ENCODE measurements at regions not wholly inside any gene's neighbourhood (a gene's known extent, or its start where the extent isn't known, plus 50 kb on each side); places are given as distances from the start of the nearest gene placed in this dataset.

DNA sequence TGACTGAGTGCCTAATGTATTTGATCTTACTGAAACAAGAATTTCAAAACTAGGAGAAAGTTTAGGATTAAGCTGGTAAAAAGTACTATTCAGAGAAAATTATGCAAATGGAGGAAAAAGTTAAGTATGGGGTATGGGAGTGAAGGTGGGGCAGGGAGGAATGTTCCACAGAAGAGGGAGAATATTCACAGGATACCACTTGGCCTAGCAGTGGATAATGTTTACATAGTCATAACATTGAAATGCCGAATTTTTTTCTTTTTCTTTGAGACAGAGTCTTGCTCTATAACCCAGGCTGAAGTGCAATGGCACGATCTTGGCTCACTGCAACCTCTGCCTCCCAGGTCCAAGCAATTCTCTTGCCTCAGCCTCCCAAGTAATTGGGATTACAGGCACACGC, 61.2 kb upstream of the LMNB1 start:
- no peak for DNase-seq (ENCODE audit: low read depth, low spot score)
- TF ChIP-seq, protein P1, sequence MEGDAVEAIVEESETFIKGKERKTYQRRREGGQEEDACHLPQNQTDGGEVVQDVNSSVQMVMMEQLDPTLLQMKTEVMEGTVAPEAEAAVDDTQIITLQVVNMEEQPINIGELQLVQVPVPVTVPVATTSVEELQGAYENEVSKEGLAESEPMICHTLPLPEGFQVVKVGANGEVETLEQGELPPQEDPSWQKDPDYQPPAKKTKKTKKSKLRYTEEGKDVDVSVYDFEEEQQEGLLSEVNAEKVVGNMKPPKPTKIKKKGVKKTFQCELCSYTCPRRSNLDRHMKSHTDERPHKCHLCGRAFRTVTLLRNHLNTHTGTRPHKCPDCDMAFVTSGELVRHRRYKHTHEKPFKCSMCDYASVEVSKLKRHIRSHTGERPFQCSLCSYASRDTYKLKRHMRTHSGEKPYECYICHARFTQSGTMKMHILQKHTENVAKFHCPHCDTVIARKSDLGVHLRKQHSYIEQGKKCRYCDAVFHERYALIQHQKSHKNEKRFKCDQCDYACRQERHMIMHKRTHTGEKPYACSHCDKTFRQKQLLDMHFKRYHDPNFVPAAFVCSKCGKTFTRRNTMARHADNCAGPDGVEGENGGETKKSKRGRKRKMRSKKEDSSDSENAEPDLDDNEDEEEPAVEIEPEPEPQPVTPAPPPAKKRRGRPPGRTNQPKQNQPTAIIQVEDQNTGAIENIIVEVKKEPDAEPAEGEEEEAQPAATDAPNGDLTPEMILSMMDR (IDR thresholded peaks at IDR 0.05; ENCODE audit: insufficient read depth, low read length, missing control alignments) = no peak
- ChIA-PET CTCF (no interaction called here), POLR2A (no interaction called here)
- no peak overlapping the region for H3K4me3 ChIP-seq (ENCODE audit: low read depth, low read length)

DNA sequence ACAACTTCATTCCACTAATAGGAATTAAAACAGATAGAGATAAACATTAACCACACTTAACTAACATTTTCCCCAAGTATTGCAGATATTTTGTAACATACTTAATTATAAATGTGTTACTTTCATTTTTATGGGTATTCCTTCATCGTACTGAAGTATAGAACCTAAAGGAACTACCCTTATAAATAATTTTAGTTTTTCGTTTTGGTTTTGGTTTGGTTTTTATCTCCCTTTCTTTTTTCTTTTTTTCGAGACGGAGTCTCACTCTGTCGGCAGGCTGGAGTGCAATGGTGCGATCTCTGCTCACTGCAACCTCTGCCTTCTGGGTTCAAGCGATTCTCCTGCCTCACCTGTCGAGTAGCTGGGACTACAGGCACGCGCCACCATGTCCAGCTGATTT, 60.1 kb upstream of the LMNB1 start:
- no peak for DNase-seq (ENCODE audit: low read depth, low spot score)
- POLR2A ChIA-PET = no interaction called here
- CTCF ChIA-PET = interaction anchor here (0.8 kb wide), 1 partner anchor 61 kb away, joined by 3 read pairs; no protein-coding TSS in a partner anchor
- no peak overlapping the region for H3K4me3 ChIP-seq (ENCODE audit: low read depth, low read length)
- TF ChIP-seq, protein P1 (IDR thresholded peaks at IDR 0.05; ENCODE audit: insufficient read depth, low read length, missing control alignments) = no peak

DNA sequence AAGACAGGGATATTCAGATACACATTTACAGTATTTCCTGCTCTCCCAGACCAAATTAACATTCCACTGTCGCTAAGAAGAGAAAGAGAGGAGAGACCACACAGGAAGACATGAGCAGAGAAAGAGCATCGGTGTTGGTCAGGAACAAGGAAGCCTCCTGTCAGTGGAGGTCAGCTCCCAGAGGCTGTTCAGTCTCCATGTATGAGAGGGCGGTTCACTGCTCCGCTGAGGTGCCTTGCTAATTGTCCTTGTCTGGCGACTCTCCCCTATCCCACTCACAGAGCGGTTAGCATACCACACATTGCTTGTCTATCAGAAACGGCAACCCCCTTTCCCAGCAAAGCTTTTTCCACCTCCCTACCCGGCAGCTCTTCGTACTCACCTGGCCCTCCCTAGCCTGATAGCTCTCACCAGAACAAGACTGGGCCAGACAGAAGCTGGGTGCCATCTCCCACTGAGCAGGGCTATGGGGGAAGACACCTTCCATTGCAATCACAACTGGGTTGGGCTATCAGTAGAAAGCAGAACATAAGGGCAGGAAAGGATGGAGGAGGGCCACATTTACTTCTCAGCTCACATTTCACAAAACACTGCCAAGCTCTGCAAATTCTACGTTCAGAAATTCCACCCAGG, 58.6 kb upstream of the LMNB1 start:
- DNase-seq (ENCODE audit: low read depth, low spot score) = no peak
- TF ChIP-seq, protein P1 (IDR thresholded peaks at IDR 0.05; ENCODE audit: insufficient read depth, low read length, missing control alignments) = no peak
- CTCF ChIA-PET = interaction anchor here (0.6 kb wide), 1 partner anchor 379 kb away, joined by 3 read pairs; no protein-coding TSS in a partner anchor
- POLR2A ChIA-PET = no interaction called here
- H3K4me3 ChIP-seq (ENCODE audit: low read depth, low read length) = no peak overlapping the region

DNA sequence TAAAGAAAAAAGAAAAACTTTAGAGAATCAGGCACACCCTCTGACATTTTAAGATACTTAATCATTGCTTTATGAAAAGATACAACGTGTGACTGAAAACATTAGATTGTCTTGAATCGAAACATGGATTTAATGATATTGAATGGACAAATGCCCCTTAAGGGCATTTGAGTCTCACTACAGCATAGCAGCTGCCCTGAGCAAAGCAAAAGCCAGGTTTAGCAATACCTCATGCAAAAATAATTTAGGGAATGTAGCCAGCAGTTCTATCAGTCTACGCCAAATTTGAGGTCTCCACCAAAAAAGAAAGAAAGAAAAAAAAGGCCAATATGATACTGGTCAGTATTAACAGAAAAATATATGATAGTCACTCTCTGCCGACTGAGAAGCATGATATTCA, 56.6 kb upstream of the LMNB1 start:
- no peak overlapping the region for H3K4me3 ChIP-seq (ENCODE audit: low read depth, low read length)
- no peak for DNase-seq (ENCODE audit: low read depth, low spot score)
- ChIA-PET POLR2A (no interaction called here), CTCF (interaction anchor here (0.7 kb wide), 1 partner anchor 1801 kb away, joined by 3 read pairs; no protein-coding TSS in a partner anchor)
- TF ChIP-seq, protein P1 (IDR thresholded peaks at IDR 0.05; ENCODE audit: insufficient read depth, low read length, missing control alignments) = no peak

DNA sequence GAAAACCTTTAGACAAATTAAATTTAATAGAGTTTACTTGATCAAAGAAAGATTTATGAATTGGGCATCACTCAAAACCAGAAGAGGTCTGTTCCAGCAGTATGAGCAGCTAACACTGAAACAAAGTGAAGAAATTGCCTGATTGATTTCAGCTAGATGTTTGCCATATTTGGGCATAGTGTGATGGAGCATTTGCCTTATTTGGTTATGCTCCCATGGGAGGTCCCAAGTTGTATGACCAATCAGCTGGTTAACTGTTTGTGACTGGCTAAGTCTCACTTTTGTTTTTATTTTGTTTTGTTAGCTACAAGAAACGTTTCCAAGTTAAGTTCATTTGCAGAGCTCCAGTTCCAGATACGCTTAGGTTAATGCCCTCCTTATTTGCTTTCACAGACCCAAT, 53.3 kb upstream of the LMNB1 start:
- CTCF ChIA-PET = interaction anchor here (1.1 to 1.8 kb wide), 3 partner anchors 10 to 46 kb away, joined by 4 read pairs; no protein-coding TSS in a partner anchor
- POLR2A ChIA-PET = no interaction called here
- TF ChIP-seq, protein P1 (IDR thresholded peaks at IDR 0.05; ENCODE audit: insufficient read depth, low read length, missing control alignments) = no peak
- DNase-seq (ENCODE audit: low read depth, low spot score) = no peak
- no peak overlapping the region for H3K4me3 ChIP-seq (ENCODE audit: low read depth, low read length)

Data from AG04449 (cell line).